GM21737 (cell line): ENCODE measurements at regions not wholly inside any gene's neighbourhood (a gene's known extent, or its start where the extent isn't known, plus 50 kb on each side); places are given as distances from the start of the nearest gene placed in this dataset.

ENCODE experiments used
- ATAC-seq: cut with Tn5 transposase; IDR thresholded peaks from one replicate; pipeline ENCODE4 v1.9.1; 2021; ENCODE audit warnings: mild to moderate bottlenecking, moderate library complexity; ENCODE audit not compliant: unreplicated experiment

DNA sequence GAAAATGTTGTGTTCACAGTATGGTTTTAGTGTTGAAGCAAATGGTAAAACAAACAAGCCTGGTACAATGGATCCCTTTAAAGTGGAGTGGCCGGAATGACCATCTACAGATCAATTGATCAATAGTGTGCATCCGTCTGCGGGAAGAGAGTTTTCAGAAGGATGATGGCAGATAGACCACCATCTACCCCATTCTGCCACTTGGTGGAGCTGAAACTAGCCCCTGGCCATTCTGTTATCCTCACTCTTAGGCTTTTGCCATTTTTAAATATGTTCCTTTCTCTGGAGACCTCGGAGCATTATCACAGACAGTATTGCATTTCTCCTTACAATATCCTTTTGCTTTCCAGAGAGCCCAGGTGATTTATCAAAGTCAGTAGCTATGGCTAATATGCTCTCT lies 258.9 kb upstream of the CFAP20DC start:
- ATAC-seq = no peak

DNA sequence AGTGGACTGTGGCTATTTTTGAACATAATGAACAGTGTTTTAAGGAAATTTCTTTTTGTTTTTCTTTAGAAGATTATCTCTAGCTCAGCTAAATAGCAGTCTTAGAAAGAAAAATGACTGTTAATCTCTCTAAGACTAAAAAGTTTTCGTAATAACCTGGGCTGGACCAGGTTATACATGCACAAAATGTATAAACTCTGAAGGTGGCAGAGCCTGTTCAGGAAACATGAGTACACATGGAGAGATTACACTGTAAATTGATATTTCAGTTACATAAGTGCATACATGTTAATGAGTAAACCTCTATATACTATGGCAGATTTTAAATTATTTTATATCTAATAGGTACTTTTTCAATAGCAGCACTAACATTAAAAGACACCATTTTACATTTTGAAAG lies 258.2 kb upstream of the CFAP20DC start:
- ATAC-seq = no peak

DNA sequence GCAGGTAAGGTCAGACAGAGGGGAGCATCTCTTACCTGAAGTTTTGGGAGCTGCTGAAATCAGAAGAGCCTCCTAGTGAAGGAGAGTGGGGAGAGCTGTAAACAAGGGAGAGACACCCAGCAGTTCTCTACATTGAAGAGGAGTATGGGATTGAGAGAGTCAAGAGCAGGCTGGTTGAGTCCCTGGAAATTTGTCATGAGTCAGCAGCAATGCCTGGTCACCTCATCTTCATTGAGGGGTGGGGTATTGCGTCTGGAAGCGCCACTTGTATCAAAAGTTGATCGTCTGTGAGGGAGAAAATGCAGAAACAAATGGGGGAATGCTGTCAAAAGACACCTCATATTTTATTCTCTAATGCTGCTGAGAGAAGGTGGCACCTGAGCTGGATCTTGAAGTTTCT lies 256.6 kb upstream of the CFAP20DC start:
- ATAC-seq = no peak

DNA sequence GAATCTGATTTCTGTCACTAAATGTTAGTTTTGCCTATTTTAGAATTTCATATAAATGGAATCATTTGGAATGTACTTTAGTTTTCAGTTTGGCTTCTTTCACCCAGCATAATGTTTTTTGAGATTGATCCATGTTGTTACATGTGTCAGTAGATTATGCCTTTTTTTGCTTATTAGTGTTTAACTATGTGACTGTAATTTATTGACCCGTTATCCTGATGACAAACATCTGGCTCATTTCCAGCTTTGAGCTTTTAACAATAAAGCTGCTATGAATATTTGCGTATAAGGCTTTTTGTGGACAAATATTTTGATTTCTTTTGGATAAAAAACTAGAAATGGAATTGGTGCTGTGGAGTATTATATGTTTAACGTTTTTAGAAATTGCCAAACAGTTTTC lies 254.5 kb upstream of the CFAP20DC start:
- ATAC-seq = no peak

DNA sequence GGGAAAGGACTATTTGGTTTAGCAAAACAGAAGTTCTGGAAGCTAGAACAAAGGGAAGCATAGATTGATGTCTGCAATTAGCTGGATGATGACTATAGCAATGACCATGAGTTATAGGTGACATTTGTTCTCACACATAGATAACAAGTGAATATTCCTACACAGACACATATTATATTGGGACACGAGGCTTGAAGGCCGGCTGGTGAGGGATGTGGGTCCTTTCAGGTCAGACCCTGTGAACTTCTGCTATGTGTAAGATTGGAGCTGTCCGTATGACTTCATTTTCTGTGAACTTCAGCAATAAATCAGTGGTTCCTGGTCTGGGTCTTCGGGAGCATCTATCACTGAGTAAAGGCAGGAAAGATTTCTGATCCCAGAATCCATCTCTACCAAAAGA lies 253.6 kb upstream of the CFAP20DC start:
- ATAC-seq = no peak

DNA sequence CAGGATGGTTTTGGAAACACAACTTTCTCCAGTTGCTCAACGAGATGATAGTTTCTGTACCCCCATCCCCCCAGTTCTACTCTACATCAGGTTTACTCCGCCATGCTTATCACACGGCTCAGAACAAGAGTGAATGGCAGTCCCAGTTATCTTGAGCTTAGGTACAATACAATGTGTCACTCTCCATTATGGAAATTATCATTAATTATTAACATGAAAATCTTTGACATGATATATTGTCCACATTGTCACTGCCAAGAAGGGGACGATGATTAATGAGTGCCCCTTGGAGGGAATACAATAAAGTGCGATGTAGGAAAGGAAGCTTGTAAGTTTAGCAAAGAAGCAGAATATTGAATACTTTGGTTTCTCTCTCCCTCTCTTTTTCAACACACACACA lies 252.6 kb upstream of the CFAP20DC start:
- no peak for ATAC-seq

DNA sequence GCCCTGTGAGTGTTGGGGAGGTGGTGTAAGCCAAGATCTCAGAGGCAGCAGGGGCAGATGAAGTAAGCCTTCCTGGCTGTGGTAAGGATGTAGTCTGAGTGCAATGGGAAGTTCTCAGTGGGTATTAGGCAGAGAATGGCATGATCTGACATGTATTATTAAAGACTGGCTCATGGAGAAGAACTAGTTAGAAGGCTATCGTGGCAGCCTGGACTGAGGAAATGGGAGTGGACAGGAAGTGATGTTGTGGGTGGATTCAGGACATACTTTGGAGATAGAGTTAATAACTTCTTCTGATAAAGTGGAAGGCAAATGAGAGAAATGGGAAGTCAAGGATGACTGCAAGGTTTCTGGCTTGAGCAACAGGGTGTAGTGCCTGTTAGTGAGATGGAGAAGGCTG lies 250.9 kb upstream of the CFAP20DC start:
- no peak for ATAC-seq

DNA sequence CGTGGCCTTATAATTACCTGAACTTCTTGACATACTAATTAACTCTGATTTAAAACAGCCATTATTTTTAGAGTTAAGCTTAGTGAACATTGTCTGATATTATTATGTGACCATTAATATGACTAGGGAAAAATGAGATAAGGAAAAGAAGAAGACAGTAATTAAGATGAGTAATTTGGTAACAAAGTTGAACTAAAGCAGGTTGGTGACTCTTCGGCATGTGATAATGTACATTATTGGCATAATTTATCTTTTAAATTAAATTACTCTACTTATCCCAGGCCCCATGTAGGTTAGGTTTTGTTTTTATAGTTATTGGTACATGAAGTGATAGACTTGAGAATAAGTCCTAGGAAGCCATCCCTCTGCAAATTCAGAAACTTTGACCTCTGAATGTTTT lies 249.7 kb upstream of the CFAP20DC start:
- no peak for ATAC-seq

DNA sequence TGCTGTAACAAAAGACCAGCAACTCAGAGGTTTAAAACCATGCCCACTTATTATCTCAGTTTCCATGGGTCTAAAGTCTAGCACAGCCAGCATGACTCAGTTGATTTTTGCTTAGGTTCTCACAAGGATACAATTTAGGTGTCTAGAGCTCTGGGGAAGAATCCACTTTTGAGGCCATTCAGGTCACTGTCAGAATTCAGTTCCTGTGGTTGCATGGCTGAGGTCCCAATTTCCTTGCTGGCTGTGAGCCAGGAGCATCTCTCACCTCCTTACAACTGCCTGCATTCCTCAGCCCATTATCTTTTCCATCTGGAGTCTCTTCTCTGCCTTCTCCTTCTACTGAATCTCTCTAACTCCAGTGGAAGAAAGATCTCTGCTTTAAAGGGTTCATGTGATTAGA lies 240.5 kb upstream of the CFAP20DC start:
- ATAC-seq = no peak

DNA sequence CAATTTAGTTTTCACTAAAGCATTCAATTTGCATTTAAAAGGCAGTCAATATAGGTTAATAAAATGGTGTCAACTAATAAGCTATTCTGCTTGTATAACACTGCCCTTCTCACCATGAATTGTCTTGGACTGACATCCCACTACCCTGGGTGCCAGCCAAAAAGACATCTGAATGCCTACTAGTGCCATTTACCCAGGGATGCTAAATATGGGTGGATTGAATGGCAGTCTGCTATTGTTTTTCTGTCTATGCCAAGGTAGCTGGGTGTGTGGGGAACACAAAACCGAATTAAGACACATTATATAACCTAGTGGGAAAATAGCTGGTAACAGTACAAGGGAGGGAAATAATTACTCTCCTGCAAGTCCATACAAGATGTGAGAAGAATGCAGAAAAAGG lies 240.0 kb upstream of the CFAP20DC start:
- no peak for ATAC-seq

DNA sequence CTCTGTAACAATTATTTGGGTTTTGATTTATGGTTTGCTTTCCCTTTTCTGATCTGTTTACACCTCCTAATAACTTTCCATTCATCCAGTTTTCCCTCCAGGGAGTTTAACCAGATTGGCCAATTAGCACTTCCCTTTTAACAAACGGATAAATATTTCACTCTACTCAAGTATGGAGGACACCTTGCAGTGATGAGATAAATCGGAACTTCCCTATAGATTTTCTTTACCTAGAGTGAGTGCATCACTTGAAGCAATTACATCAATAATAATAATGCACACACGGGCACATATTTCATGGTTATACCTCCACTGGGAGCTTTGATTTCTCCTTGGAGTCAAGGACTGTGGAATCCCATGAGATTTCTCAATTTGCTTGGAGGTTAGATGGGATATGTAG lies 239.1 kb upstream of the CFAP20DC start:
- ATAC-seq = no peak

DNA sequence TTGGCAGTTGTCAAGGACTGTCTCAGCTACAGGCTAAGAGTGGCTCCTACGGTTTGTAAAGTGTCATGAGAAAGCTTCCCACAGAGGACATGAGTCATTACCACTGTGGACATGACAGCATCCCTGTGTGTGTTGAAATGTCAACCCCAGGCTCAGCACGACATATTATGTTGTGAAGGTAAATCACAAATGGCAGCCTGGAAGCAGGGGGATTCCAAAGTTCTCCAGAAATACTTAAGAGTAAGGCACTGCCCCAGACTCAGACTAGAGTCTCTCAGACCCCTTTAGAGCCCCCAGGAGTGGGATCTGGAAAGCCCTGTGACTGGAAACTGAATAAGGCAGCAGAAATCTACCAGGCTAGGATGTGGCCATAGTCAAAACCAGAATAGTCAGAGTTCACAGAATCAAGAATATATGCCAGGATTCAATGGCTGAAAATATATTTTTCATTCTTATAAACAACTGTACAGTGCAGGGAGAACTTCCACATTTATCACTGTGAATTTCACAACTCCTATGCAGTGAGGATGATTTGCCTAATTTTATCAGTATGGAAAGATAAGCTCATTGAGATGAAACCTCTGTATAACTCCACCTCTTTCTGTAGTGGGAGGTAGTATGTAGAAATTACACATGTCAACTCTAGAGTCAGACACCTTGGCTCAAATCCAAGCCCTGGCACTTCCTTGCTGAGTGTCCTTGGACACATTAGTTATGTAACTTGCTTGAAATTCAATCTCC lies 237.1 kb upstream of the CFAP20DC start:
- ATAC-seq = no peak

DNA sequence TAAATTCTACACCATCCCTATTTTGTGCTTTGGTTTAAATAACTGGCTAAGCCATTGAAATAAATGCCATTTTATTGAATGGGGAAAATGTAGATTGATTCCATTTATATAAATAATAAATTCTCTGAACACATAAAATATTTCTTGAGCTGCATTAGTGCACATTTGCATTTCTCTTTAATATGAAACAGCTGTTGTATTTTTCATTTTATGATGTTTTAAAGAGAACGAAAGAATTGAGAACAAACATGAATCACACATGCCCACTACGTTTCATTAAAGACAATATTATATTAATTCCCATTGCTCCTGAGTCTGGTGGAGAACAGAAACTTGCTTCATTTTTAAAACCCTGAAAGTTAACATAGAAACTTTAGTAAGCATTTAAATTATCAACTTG lies 235.7 kb upstream of the CFAP20DC start:
- no peak for ATAC-seq

DNA sequence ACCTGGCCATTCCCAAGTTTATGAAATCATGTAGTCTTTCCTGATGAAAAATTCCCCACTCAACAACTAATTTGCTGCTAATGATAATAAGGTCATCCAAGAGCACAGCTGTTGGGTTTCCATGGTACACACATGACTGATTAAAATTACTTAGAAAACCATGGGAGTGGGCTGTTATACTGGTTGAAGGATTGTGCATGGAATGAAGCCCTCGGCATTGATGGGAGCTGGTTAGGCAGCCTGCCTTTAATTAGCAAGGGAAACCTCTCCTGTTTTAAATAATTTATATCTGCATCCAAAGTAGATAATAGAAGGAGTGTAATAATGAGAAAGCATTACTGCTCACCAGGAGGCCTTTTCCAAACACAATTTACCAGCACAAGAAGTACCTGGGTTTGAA lies 235.1 kb upstream of the CFAP20DC start:
- no peak for ATAC-seq

DNA sequence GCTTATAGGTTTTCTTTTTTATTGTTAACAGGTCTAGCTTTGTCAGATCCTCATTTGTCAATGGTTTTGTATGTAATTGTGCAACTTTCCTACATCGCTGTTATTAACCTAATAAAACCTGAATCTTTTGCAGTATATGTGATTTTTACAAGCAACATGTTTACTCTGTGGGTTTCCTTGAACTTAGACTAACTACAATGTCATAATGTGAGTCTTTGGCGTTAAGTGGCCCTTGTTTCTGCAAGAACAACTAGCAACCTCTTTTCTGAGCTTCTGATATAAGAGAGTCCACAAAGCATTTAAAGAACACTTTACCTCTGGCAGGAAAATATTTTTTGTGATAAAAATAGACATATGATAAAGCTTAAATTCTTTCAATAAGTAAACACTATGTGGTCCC lies 230.3 kb upstream of the CFAP20DC start:
- no peak for ATAC-seq

DNA sequence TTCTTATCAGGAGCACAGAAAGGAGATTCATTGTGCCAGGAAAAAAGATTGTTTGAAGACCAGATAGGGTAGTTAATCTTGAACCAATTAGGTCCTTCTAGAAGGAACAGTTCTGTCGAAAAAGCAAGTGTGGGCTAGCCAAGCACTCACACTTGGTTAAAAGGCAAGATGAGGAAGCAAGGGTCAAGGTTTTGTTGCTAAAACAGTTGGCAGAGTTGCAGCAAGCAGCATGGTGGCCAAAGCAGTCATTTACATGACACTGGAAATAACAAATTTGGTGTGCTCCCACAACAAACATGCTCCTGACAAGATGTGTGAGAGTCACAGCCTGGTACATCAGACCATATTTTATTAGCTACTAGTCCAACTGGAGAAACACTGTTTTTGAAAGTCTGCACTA lies 228.0 kb upstream of the CFAP20DC start:
- ATAC-seq = no peak

DNA sequence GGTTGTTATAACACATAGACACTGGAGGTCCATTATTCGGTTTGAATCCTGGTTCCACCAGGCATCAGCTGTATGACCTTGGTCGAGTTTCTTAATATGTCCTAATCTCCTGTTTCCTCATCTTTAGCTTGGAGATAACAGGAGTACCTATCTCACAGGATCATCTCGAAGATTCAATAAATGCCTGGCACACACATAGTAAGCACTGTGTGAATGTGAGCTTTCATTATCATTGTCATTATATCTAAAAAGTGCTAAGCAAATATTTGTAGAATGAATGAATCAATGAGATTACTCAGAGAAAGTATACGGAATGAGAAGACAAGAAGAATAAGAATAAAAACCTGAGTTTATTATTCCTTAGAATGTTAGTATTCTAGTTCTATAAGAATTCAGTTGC lies 227.4 kb upstream of the CFAP20DC start:
- no peak for ATAC-seq

DNA sequence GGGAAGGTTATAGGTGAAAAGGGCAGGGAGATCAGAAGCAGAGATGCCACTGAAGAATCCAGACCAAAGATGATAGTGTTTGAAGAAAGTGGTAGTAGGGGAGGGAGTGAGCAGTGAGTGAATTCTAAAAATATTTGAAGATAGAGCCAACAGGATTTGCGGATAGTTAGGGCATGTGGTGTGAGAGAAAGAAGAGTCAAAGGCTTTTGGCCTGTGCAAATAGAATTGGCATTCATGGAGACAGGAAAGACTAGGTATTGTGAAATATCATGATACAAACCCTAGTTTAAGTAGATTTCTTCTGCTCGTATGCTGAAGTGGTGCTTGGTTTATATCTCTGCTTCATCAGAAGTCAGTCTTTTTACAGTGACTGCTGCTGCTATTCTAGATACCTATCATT lies 224.2 kb upstream of the CFAP20DC start:
- ATAC-seq = no peak

DNA sequence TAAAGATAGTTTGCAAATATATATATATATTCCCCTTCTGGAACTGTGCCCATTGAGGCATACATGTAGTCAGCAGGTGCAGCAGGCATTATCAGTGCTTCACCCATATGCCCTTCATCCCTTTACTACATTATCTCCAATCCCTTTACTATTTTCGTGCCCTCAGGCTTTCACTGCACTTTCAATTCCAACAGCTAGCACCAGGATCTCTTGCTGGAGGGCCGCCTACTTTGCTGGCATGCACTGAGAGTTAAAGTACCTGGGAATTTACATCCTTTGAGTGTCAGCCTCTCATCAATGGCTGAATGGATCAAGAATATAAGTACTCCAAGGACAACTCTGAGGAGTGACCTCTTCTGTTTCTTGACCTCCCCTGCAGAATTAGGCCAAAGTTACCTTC lies 222.1 kb upstream of the CFAP20DC start:
- no peak for ATAC-seq

DNA sequence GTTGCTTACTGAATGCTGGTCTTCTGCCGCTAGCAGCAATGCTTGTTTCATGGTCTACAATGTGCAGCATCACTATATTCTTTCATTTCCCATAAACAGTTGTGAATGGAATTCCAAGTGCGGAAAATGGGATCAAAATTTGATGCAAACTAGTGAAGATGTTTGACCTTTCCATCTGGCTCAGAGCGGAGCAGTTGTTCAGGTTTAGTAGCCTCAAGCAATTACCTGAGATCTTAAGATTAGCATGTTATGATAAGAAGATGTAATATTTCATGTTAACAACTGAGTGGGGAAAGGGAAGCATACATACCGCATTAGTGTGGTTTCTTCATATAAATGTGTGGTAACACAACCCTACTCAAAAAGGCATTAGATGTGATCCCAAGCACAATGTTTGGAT lies 221.1 kb upstream of the CFAP20DC start:
- ATAC-seq = no peak

DNA sequence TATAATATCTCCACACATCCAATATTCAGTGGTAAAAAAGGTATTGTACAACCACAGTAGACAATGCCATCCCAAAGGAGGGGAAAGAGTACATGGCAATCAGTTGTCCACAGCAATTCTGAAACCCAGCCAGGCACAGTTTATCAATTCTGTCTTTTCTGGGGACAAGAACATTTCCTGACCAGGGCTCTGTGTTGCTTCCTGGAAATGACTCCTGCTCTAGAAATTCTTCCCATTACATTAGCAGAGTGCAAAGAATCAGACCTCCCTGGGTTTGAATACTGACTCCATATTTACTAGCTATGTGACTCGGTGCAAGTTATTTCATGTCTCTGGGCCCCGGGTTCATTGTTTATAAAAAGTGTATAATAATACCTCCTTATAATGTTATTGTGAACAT lies 220.4 kb upstream of the CFAP20DC start:
- ATAC-seq = no peak

DNA sequence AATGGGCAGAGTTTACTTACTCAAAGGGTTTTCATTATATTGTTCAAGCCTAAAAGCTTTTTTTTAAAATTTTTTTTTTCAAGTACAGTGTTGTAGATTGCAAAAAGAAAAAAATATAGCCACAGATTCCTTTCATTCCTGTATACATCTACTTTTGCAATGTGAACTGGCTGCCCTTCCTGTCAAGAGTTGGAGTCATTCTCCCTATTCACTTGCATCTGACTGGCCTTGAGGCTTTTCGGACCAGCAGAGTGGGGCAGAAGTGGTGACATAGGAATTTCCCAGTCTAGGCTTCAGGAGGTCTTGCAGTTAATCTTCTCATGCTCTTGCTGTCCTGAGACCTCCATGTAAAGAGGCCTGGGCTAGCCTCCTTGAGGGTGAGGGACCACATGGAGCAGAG lies 218.3 kb upstream of the CFAP20DC start:
- no peak for ATAC-seq

DNA sequence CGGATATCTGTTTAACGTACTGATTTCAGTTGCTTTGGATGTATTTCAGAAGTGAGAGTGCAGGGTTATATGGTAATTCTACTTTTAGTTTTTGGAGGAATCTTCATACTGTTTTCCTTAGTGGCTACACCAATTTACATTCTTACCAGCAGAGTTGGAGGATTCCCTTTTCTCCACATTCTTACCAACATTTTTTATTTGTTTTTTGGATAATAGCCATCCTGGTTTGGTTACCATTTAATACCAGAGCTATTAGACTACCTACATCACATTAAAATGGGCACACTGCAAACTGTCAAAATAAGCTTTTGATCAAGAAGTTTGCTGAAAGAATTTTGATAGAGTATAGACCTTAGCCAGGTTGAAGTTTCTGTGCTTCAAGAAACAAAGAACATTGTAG lies 217.2 kb upstream of the CFAP20DC start:
- ATAC-seq = no peak
